HG03175 (cell line): ENCODE measurements at regions not wholly inside any gene's neighbourhood (a gene's known extent, or its start where the extent isn't known, plus 50 kb on each side); places are given as distances from the start of the nearest gene placed in this dataset.
"Not testable (repeated sequence)": the region's sequence is repeated elsewhere in the genome, so short reads cannot be mapped to it uniquely, and the experiment has no call there.

Experiments used
- ATAC-seq: cut with Tn5 transposase; IDR thresholded peaks from one replicate; pipeline ENCODE4 v1.9.1; 2021; ENCODE audit warnings: mild to moderate bottlenecking, moderate library complexity; ENCODE audit not compliant: unreplicated experiment

- no peak for ATAC-seq
Measured at GRCh38 chr16:72598696-72599095, 426.7 kb upstream of the PMFBP1 start.

- ATAC-seq = no peak
Measured at GRCh38 chr16:72597938-72598337, 426.0 kb upstream of the PMFBP1 start.

- no peak for ATAC-seq
Measured at GRCh38 chr16:72596373-72596772, 424.4 kb upstream of the PMFBP1 start.

GRCh38 chr16:72590151-72590937 is 418.4 kb upstream of the PMFBP1 start:
- ATAC-seq = peak; percentile 80

GRCh38 chr16:72588551-72588950 is 416.6 kb upstream of the PMFBP1 start:
- ATAC-seq = no peak

GRCh38 chr16:72578061-72578460 is 406.1 kb upstream of the PMFBP1 start:
- not testable (repeated sequence) for ATAC-seq

GRCh38 chr16:72576189-72576588 is 404.2 kb upstream of the PMFBP1 start:
- no peak for ATAC-seq

GRCh38 chr16:72569677-72570076 is 397.7 kb upstream of the PMFBP1 start:
- ATAC-seq = no peak

GRCh38 chr16:72568502-72568901 is 396.5 kb upstream of the PMFBP1 start:
- ATAC-seq = no peak

- ATAC-seq = no peak
Measured at GRCh38 chr16:72566174-72566573, 394.2 kb upstream of the PMFBP1 start.

GRCh38 chr16:72565106-72565505 is 393.2 kb upstream of the PMFBP1 start:
- no peak for ATAC-seq

- no peak for ATAC-seq
Measured at GRCh38 chr16:72560617-72561016, 388.7 kb upstream of the PMFBP1 start.

- no peak for ATAC-seq
Measured at GRCh38 chr16:72558501-72558900, 386.5 kb upstream of the PMFBP1 start.

- no peak for ATAC-seq
Measured at GRCh38 chr16:72554935-72555334, 383.0 kb upstream of the PMFBP1 start.

- no peak for ATAC-seq
Measured at GRCh38 chr16:72552654-72553053, 380.7 kb upstream of the PMFBP1 start.

GRCh38 chr16:72551649-72552048 is 379.7 kb upstream of the PMFBP1 start:
- ATAC-seq = no peak

- no peak for ATAC-seq
Measured at GRCh38 chr16:72549878-72550277, 377.9 kb upstream of the PMFBP1 start.

GRCh38 chr16:72542102-72542501 is 370.1 kb upstream of the PMFBP1 start:
- no peak for ATAC-seq

GRCh38 chr16:72537664-72538063 is 365.7 kb upstream of the PMFBP1 start:
- no peak for ATAC-seq

GRCh38 chr16:72536723-72537435 is 364.9 kb upstream of the PMFBP1 start:
- ATAC-seq = no peak

GRCh38 chr16:72532906-72533410 is 361.0 kb upstream of the PMFBP1 start:
- ATAC-seq = no peak

- no peak for ATAC-seq
Measured at GRCh38 chr16:72530434-72530833, 358.5 kb upstream of the PMFBP1 start.
